Pulmonary artery endothelial cell (primary cell): ENCODE measurements at regions not wholly inside any gene's neighbourhood (a gene's known extent, or its start where the extent isn't known, plus 50 kb on each side); places are given as distances from the start of the nearest gene placed in this dataset.

Experiments used
- DNase-seq: peaks from one replicate; pipeline ENCODE4 v3.0.0-alpha.2; 2011; ENCODE audit warnings: low read depth, low spot score

DNA sequence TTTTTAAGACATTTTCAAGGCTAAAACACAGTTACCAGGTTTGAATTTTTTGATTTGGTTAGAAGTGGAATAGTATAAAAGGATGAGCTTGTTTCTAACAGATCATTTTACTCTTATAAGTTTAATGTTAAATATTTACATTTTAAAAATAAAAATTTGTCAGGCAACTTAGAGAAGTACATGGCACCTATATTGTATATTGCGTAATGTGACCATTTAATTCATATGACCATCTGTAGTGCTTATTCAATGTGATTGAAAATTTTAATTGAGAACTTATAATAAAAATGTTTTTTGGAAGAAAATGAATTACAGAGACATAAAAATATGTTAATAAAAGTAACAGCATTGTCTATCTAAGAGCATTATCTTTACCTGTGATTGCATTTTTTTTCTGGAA is 1632.4 kb downstream of the RPA4 start:
- no peak for DNase-seq

DNA sequence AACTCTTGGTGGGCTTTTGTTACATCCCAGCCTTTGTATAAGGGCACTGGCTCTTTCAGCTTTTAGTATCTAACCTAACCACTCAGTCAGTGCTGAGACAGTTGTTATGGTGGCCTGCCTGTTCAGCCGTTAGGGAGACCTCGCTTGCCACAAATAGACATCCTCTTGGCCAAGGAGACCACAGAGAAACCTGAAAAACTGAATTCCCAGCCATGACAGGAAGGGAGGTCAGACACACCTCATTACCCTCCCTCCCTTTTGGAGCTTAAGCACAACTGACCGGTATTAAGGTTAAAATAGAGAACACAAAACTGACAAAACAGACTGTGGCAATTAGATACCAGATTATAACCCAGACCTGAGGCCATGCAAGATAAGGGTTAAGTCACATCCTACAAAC is 1639.3 kb downstream of the RPA4 start:
- no peak for DNase-seq

DNA sequence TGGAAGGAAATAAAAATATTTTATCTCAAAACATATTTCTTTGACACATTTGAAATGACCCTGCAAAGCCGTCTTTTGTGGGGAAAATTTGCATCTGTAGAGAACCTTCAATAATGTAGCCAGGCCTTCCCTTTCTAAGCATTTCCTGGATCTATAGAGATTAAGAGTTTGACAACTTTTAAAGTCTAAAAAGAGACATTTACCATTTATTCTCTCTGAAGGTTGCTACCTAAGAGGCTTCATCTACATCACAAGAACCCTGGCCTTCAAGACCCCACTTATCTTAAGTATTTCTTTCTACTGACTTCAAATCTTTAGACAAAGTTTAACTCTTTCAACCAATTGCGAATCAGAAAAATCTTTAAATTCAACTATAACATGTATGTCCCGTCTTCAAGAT is 1639.8 kb downstream of the RPA4 start:
- no peak for DNase-seq

- no peak for DNase-seq
Observed at GRCh38 chrX:98548519-98548918, 1664.8 kb downstream of the RPA4 start.

- no peak for DNase-seq
Observed at GRCh38 chrX:98568795-98569194, 1685.1 kb downstream of the RPA4 start.

DNA sequence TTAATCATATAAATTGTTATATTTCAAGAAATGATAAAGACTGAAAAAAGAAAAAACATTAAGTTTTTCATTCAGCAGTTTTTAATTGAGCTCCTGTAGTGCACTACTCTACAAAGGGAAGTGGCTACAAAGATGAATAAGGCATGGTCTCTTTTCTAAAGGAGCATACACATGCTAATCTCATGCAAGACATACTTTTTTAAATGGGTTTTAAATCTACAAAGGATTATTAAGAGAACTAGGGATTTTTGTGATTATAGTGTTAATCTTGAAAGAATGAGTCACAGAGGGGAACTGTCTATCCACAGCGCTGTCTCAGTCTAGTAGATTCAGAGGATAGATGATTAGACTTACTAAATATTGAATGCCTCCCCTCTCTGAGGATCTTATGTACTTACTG is 1722.2 kb downstream of the RPA4 start:
- no peak for DNase-seq

DNA sequence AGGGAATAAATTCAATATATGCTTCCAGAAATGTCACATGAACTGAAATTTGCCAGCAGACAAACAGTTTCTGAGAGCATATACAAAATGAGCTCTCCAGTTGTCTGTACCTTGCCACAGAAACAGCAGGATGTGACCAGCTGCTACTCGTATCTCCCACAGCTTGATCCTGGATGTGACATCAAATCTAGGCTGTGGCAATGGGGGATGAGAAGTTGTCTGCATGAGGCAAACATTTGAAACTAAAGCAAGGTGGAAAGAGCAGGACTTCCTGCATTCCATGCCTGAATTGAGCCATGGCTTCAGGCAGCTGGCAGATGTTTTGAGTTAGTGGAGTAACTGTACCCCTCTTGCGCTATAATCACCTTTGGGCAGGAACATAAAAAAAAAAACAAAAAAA is 1724.0 kb downstream of the RPA4 start:
- DNase-seq, result no peak

DNA sequence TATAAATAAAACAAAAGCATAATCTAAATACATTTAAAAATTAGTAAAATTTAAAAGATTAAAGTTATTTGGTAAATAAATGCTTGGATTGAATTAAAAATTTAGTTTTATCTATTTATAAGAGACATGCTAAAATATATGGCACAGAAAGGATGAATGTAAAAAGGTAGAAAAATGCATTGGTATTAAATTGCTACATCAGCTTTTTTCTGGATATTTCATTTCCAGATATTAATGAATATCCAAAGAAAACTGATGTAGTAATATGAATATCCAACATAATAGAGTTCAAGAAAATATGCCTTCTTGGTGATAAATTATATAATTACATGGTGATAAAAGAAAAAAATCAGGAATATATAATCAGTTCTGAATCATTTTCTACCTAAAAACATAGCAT is 1743.9 kb downstream of the RPA4 start:
- no peak for DNase-seq

GRCh38 chrX:98637451-98637850 is 1753.7 kb downstream of the RPA4 start:
- DNase-seq, result no peak

- DNase-seq, result no peak
Observed at GRCh38 chrX:98646351-98646750, 1762.6 kb downstream of the RPA4 start.

- DNase-seq, result no peak
Observed at GRCh38 chrX:98654565-98654964, 1755.5 kb downstream of the PCDH19 start.
